LHCN-M2 (cell line): ENCODE measurements at regions not wholly inside any gene's neighbourhood (a gene's known extent, or its start where the extent isn't known, plus 50 kb on each side); places are given as distances from the start of the nearest gene placed in this dataset.

Experiments
- DNase-seq: peaks from one replicate; pipeline ENCODE4 v3.0.0-alpha.2; 2012; ENCODE audit warnings: low read depth

DNA sequence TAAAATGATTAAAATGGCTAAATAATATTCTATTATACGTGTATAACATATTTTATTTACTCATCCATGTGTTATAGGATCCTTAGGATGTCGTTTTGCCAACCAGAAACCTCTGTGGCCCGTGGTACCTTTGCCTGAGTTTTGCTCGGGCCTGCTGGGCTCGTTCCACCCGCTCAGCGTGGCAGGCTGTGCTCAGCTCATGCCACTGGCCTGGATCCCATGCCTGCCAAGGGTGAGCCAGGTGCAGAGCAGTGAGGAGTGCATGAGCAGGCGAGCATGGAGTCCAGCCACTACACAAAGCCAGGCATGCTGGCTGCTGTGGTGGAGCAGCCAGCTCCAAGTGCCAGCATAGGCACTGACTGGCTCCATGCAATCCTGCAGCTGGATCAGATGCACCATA is 417.2 kb downstream of the TTLL7 start:
- no peak for DNase-seq

DNA sequence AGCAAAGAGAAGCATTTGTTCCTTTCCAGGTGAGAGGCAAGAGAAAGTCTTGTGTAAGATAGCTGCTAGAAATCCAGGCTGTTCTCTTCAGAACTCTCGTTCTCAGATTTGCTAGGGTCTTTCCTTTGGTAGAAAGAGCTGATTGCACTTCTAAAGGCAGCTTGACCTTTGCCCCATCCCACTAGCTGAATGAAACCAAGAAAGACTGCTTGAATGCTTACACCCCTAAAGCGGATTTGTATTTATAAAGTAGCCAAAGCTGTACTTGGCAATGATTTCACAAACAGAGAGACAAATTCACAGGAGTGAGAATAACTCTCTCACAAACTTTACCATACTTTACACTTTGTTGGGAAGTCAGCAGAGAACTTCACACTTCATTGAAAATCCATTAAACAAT is 424.1 kb downstream of the TTLL7 start:
- DNase-seq: no peak

DNA sequence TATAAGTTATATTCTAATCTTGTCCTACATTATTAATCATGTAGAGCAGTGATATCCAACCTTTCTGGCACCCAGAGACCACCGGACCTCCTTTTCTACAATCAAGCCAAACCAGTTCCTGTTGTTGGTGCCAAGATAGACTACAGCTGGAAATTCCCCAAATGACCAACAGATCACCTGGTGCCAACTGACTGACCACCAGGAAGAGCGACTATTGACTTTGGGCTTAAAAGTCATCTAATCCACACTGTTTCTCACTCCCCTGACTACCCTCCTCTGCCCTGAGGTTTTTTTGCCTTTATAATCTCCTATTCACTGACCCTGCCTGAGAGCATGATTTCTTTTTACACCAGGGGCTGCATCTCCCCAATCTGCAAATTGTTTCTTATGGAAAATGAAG is 425.2 kb downstream of the TTLL7 start:
- DNase-seq: no peak

DNA sequence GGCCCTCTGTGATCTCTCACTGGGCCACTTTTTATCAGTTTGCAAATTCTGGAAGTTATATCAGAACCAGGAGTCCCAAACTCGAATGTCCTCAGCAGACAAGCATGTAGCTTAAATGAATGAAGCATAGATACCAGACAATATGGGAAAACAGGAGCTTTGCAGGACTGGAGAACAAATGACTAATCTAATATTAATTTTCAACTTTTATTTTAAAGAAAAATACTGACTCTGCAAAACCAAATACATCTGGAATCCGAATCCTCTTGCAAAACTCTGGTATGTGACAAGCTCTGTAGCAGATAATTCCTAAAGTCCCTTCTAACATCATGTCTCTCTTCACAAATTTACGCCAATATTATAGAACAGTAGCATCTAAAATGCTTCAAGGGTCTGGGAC is 427.4 kb downstream of the TTLL7 start:
- DNase-seq: no peak

DNA sequence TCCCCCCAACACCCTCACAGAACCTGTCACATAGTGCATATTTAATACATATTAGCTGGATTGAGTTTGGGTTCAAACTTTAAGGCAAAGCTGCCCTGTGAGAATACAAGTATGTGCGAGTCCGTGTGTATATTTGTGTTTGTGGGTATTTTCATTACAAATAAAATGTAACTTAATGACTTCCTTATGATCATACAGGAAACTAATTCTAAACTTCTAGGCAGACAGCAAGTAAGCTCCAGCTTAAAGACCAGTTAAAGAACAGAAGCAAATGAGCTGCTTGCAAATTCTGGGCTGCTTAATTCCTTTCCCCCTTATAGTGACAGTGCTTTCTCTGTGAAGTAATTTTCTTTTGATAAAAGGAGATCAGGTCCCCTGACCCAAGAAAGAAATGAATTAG is 437.6 kb downstream of the TTLL7 start:
- no peak for DNase-seq

DNA sequence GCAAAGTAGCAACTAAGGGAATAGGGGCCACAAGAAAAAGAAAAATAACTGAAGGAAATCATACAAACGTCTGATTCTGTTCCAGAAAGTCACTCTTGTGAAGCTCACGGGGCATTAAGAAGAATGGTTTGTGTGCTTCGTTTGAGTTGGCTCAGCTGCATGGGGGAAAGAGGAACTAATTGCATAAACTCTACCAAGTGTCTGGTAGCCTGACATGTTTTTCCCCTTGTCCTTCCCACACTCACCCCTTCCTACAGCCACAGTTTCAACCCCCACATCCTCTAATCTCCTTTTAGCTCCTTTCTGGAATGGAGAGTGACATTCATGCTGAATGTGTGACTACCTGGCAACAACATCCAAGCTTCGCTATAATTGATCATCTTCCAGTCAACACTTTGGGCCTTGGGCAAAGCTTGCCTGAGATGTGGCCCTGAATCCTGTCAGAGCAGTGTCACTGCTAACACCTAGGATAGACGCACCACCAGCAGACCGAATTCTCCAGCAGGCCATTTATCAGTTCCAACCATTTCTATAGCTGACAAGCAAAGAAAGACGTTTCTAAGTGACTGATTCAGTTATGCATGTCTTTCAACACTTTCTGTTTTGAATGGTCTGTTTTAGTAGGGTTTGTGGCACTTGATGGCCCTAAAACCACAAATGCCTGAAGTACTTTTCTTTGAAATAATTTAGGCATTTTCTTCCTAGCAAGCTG is 439.6 kb downstream of the TTLL7 start:
- no peak for DNase-seq

DNA sequence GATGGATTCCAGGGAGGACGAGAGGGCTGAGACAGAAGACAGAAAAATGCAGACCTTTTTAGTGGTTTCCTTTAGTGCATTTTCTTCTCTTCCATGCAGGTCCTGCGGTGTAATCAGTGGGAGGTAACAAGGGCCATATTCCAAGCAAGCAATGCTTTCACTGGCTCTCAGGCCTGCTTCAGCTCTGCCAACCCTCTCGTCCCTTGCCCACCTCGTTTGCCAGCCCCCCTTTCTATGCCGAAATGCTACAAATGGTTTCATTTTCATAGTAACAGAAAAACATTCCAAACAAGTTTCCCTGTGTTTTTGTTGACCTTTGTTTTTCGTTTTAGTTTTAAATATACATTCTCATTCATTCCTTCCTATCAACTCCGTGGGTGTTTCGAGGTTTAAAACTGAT is 443.1 kb downstream of the TTLL7 start:
- DNase-seq: no peak

DNA sequence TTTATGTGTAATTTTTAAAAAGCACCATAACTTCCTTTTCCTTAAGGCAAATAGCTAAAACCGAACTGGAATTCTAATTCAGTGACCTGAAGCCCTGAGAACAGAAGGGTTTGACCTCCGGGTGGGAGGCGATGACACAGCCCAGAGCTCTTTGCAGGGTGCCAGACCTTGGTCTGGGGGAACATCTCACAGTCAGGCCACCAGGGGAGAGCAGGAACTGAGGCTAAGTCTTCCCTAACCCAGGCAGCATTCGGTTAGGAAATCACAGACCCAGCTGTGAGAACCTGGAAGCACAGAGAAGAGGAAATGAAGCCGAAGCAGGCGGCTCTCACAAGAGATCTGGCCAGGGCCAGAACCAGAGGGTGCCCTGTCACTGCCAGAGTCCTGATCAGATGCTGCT is 444.8 kb downstream of the TTLL7 start:
- no peak for DNase-seq

DNA sequence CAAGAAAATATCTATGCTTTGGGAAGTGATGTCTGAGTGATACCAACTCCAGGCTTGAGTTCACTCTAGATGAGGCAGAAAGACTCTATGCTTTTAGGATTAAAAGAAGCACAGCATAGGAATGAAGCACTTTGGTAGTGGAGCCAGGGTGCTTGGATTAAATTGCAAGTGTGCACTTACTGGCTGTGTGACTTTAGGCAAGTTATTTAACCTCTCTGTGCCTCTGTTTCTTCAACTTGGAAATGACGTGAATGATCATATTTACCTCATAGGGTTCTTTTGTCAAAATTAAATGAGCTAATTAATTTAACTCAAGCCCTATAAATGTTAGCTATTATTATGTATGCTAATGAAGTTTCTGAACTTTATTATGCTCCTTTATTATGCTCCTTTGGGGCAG is 446.1 kb downstream of the TTLL7 start:
- no peak for DNase-seq

DNA sequence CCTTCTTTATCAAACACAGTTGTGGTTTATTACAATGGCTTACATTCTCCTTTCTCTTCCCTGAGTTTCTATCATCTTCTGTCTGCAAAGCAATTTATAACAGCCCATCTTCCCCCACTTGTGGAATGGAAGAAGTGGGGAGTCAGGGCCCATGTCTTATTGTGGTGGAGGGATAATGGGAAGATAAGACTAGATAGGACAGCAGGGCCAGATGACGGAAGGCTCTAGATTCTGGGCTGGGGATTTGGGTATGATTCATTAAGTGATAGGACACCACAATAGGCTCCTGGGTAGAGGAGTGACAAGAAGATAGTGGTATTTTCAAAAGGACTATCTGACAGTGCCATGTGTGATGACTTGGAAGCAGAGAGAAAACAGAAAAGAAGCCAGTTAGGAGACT is 450.6 kb downstream of the TTLL7 start:
- DNase-seq: no peak

DNA sequence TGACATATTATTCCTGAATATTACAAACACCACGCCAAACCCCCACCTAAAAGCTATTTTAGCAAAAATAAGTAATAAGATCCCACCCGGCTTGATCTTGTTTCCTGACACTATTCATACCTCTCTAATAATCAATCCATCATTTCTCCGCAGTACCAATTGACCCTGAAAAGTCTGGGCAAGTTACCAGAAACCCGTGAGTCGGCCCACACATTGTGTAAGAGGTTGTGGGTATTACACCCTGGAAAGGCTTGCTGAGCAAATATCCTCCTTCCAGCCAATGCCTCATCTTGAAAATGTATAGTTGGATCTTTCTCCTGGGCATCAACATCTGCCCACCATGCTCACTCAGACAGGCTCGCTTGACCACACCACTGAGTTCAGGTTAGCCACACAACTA is 451.0 kb downstream of the TTLL7 start:
- DNase-seq: no peak

DNA sequence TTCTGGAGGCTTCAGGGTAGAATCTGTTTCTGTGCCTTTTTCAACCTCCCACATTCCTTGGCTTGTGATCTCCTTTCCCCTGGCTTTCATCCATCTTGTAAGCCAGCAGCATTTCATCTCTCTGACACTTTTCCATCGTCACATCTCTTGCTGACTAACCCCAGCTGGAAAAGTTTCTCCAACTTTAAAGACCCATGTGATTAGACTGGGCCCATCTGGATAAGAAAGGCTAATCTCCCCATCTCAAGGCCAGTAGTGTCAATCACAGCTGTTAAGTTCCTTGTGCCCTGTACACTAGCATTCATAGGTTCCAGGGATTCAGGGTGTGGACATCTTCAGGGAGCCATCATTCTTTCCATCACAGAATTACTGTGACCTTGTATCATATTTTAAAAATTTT is 452.1 kb downstream of the TTLL7 start:
- no peak for DNase-seq

DNA sequence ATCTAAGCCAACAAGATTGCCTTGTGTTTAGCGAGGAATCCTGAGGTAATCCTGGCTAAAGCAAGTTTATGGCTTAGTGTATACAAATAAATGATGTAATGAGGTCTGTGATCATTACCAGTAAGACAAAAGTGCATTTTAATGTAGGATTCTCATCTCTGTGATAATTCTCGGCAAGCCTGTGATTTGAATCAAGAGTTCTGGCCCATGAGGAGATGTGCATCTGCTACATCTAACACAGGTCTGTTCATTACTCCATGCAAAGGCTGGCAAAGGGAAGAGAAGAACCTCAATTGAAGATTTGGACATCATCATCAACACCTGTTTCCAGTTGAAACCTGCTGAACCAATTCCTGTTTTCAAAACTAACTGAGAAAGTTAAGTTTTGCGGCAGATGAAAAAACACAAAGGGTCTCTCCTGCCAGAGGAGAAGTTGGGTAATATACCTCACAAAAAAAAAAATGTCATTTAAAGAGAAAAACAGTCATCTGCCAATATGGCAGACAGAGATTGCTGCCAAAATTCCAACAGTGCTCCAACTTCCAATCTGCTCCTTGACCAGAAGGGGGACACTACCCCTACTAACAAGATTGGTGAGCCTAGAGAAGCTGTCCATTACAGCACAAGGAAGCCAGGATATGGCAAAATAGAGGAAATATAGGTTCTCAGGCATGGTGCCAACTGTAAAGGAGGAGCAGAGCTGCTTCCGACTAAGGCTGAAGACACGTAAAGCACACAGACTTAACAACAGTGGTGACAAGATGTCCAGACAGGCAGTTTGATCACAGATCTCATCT is 453.7 kb downstream of the TTLL7 start:
- no peak for DNase-seq

DNA sequence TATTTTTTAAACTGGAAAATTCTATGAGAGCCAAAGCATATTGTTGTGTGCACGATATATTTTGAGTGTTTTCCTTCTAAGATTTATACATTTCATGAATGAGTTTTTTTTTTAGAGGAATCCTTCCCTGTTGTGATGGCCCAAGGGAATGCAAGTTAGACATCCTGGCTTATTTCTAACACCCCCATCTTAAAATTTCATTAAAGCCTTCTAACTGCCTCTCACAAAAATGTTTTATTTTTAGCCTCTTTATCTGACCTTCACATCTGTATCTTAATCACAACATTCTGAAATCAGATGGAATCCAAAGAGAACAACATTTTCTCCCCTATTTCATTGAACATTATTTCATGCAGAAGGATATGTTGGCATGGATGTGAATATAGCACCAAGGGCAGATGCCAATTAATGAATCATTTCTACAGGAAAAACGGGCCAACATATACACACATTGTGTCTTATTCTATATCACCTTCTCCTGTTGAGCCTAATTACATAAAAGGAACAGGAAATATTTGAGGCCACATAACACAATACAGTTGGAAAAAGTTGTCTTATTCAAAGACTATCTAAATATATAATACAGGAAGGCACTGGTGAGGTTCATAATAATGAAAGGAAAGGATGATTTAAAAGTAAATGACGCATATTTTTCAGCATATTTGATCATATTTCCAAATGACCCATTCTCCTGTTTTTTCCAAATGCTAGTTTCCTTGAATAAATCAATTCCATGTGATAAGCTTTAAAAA is 455.5 kb downstream of the TTLL7 start:
- no peak for DNase-seq

DNA sequence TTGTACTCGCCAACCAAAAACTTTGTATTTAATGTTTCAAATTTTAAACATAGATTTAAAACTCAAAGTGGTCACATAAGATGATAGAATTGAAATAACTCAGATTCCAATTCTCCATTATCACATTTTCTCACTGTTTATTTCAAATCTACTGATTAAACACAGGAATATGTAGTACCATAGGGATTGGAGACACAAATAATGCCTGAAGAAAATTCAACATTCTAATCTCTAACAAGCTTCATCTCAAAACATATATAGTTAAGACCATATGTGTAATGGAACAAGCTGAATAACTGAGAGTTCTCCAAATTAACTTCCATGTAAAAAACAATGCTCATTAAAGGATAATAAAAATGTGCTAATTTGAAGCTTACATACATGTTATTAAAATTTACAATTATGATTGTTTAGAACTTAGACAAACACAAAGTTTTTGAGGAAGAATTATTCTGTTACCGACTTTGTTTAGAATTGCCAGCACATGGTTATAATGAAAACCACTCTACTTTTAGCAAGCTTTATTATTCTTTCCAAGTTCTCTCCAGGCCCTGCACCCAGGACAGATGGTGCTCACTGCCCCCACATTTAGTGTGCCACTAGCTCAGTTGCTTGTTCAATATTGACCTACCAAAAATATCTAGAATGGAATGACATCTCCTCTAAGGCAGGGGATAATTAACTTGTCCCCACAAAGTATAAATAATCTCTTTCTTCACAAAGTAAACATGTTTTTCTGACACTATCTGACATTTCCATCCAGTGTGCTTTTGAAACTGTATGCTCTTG is 467.2 kb downstream of the TTLL7 start:
- DNase-seq: no peak

DNA sequence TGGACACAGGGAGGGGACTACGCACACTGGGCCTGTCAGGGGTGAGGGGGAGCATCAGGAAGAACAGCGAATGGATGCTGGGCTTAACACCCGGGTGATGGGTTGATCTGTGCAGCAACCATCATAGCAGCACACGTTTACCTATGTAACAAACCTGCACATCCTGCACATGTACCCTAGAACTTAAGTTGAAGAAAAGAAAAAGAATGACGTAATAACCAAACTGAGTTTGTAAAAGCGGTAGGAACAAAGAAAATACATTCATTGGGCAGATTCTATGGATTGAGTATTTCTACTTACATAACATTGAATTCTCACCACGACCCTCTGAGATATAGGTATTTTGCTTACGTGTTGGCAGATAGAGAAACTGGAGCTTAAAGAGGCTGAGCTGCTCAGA is 468.4 kb downstream of the TTLL7 start:
- DNase-seq: no peak

DNA sequence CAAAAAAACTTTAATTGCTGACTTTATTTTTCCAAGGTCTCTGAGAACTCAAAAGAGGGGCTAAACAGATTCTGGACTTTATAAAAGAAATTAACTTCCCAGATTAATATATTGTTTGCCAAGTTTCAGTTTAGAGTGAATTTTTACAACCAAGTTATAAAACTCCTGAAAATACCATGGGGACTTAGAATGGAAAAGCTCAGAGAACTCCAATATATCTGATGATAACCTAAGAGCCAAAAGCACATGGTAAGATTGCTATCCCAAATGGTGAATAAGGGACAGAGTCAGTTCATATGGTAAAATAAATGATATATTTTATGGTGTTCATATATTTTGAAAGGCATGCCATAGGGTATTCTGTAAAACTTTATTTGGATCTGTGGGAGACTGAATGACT is 470.9 kb downstream of the TTLL7 start:
- no peak for DNase-seq

DNA sequence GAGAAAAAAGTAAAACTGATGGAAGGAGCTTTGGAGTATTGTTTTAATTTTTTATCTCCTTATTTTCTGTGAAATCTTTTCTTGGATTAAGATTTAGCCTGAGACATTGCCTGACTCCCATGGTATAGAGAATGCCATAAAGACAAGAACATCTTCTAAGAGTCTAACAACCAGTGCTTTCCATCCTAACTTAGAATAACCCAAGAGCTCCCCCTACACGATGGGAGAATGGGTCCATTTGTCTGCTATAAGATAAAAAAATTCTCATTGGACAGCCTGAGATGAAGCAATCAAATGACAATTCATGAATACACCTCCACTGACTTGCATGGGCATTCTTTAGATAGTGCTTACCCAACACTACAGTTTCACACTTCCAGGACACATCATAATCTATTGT is 478.1 kb downstream of the TTLL7 start:
- no peak for DNase-seq

DNA sequence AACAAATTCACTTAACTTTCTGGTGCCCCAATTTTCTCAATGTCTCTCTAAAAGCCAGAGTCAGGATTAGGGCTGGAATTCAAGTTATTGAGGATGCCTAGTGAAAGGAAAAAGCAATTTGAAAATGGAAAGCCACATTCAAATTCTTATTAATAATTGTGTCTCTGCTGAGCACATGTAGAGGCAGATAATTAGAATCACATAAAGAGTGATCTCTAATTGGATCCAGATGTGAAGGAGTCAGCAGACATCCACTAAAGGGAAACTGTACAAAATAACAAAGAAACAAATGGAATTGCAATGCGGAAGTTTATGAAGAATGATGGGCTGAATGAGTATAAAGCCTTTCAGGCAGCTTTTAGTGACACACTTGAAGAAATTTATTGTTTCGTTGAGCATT is 482.6 kb downstream of the TTLL7 start:
- no peak for DNase-seq

DNA sequence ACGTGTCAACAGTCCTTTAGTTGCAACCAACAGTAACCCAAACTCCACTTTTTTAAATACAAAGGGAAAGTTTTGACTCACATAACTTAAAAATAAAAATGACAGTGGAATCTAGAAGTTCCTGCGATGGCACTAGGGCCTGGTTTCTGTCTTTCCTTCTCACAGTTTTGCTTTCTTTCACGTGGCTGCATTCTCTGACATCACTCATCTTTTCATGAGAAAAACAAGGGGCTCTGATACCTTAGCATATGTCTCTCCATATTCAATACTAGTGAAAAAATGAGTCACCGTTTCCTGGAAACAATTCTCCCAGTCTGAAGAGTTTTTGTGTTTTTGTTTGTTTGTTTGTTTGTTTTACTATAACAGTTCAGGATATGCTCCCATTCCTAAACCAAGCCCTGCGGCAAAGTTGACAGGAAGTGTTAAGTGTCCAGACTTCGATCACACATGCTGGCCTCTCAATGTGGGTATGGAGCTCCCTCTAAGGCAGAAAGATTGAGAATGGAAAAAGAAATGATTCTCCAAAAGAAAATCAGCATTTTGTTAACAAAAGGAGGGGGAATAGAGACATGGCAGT is 483.3 kb downstream of the TTLL7 start:
- no peak for DNase-seq

DNA sequence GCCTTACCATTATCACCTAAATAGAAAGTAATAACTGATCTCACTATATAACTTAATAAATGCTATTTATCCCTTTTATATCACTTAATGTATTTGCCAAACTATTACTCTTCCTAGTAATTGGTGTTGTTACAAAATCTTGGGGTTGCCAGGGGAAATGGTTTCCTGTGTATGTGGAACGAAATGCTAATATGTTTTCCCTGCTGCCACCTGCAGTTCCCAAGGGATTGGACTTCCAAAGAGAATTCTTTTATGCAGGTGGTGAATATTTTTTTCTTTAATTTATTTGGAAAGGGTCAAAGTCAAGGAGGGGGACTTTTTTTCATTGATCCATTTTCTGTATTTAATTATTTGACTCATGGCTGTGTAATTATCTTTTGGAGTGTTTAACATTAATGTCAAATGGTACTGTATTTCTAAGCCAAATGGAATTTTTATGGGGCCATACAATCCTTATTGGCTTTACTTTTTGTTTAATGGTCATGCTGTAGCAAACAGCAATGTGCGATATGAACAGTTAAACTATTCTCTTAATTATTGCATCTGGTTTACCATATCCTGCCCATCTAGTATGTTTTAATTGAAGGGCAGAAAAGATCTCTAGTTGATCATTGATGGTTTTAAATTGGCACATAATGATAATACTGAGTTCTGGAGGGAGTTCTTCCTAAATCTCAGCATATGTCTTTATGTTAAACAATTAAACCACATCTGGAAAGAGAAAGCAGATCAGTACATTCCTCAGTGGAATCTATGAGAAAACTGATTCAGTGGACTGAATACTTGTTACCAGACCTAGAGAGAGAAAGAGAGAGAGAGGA is 486.3 kb downstream of the TTLL7 start:
- DNase-seq: no peak
